GM12878 (cell line): ENCODE measurements at regions not wholly inside any gene's neighbourhood (a gene's known extent, or its start where the extent isn't known, plus 50 kb on each side); places are given as distances from the start of the nearest gene placed in this dataset.

ENCODE experiments used
- ATAC-seq: fragments of 200-7000 bp; cut with Tn5 transposase; 3 replicates; pipeline ENCODE4 v1.9.1; 2020; ENCODE audit warnings: mild to moderate bottlenecking, moderate library complexity
- BruUV-seq: library from RNA; stranded (reverse); fragments of 400-500 nt; replicated peaks from 2 replicates; lab custom pipeline; 2021; lab: Mats Ljungman, UMichigan
- CTCF ChIA-PET: fragments of 300-600 bp; sonication (Branson Sonifier 250); formaldehyde crosslinking; extraction: SDS; loops from one replicate; lab custom pipeline; 2021; ENCODE audit warnings: inconsistent platforms; lab: Yijun Ruan, JAX
- POLR2A ChIA-PET: fragments of 350-600 bp; formaldehyde crosslinking; extraction: SDS; loops from one replicate; lab custom pipeline; 2021; ENCODE audit warnings: inconsistent platforms; lab: Charles Lee
- RAD21 ChIA-PET: fragments of 300-600 bp; sonication (Branson Sonifier 250); formaldehyde crosslinking; loops from one replicate; lab custom pipeline; 2023; ENCODE audit warnings: antibody characterized with exemption; ENCODE audit not compliant: unreplicated experiment; lab: Charles Lee
- SMC1A ChIA-PET: fragments of 300-600 bp; sonication (Branson Sonifier 250); formaldehyde crosslinking; loops from one replicate; lab custom pipeline; 2023; ENCODE audit not compliant: unreplicated experiment, uncharacterized antibody; lab: Charles Lee
- DNase-seq: peaks from one replicate; pipeline ENCODE4 v3.0.0-alpha.2; 2011; ENCODE audit warnings: low read depth, low spot score
- FAIRE-seq: peaks from 3 replicates; lab custom pipeline; 2011; peaks lifted over from hg19 to GRCh38; lab: Jason Lieb, UNC
- H2AFZ ChIP-seq: 2 replicates; pipeline ENCODE4 v1.6.0; 2011; ENCODE audit warnings: low read depth, low read length, control low read depth; ENCODE audit not compliant: control insufficient read depth
- H3K27ac ChIP-seq: 2 replicates; pipeline ENCODE4 v1.5.1; 2011; ENCODE audit warnings: control low read depth; ENCODE audit not compliant: control insufficient read depth, insufficient read depth
- H3K27me3 ChIP-seq, 2 experiments: replicated peaks in 1 of 2; 2 replicates each; pipeline versions ENCODE4 v1.6.0 to v1.6.1; 2011; ENCODE audit warnings: low read length in 1 of 2; ENCODE audit not compliant: control insufficient read depth in 2 of 2, insufficient read depth in 2 of 2
- H3K36me3 ChIP-seq, 2 experiments: 2 replicates each; pipeline ENCODE4 v1.5.1; 2011; ENCODE audit warnings: low read length in 1 of 2; ENCODE audit not compliant: control insufficient read depth in 2 of 2, insufficient read depth in 2 of 2
- H3K4me1 ChIP-seq: 2 replicates; pipeline ENCODE4 v1.6.1; 2011; ENCODE audit warnings: mild to moderate bottlenecking, low read length, moderate library complexity, mixed read lengths; ENCODE audit not compliant: control insufficient read depth, insufficient read depth
- H3K4me2 ChIP-seq: 2 replicates; pipeline ENCODE4 v1.6.0; 2011; ENCODE audit warnings: control low read depth; ENCODE audit not compliant: control insufficient read depth, insufficient read depth
- H3K4me3 ChIP-seq: fragments of 200-600 bp; sonication (generic); 2 replicates; pipeline ENCODE4 v1.5.1; 2016
- H3K79me2 ChIP-seq: 2 replicates; pipeline ENCODE4 v1.6.0; 2011; ENCODE audit warnings: low read length; ENCODE audit not compliant: control insufficient read depth, insufficient read depth
- H3K9ac ChIP-seq: 2 replicates; pipeline ENCODE4 v1.8.0; 2011; ENCODE audit warnings: low read length, control low read depth, mixed read lengths; ENCODE audit not compliant: control insufficient read depth, insufficient read depth
- H3K9me3 ChIP-seq: replicated peaks from 3 replicates; pipeline ENCODE4 v1.5.1; 2011; ENCODE audit warnings: mild to moderate bottlenecking, low read length; ENCODE audit not compliant: control insufficient read depth, insufficient read depth
- H4K20me1 ChIP-seq: 2 replicates; pipeline ENCODE4 v1.6.0; 2011; ENCODE audit not compliant: control insufficient read depth, insufficient read depth
- RAD51 ChIP-seq: fragments of 450-650 bp; IDR thresholded peaks from 2 replicates; pipeline ENCODE4 v1.6.1; 2016; ENCODE audit warnings: moderate library complexity, mild to moderate bottlenecking, inconsistent platforms
- WGBS: methylation state at CpG from one replicate; pipeline ENCODE4 v1.1.6; 2016; ENCODE audit warnings: low lambda C conversion rate; ENCODE audit not compliant: insufficient replicate concordance, insufficient coverage; ENCODE audit errors: missing lambda C conversion rate; 5-methylcytosine and 5-hydroxymethylcytosine counted together
- in situ Hi-C: fragments of 300-500 bp; cut with MboI; formaldehyde crosslinking; loops from 9 replicates; pipeline ENCODE4 v1.14.3; 2018; ENCODE audit warnings: mixed read lengths
- intact Hi-C: fragments of 100-400 bp; cut with micrococcal nuclease; formaldehyde crosslinking; loops from one replicate; pipeline ENCODE4 v1.14.2; 2022; ENCODE audit not compliant: unreplicated experiment
- TF ChIP-seq, protein P1 (sequence below): fragments of 450-650 bp; formaldehyde crosslinking; IDR thresholded peaks from 2 replicates; pipeline ENCODE4 v1.4.0; 2022; ENCODE audit warnings: mild to moderate bottlenecking, moderate library complexity

DNA sequence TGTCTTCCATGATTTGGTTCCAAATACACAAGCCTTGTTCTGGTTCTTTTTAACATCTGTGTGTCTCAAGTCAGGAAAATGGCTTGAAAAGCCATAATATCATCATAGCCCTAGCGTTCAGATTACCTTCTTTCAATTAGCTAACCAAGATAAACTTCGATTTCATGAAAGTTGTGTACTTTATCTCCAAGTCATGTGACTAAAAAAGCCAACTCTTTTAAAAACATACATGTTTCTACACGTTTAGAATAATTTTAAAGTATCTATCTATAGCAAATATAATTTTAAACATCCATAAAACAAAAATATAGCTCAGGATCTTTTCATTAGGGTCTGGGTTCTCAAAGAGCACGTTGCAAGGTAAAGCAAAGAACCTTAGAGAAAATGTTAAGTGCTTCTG is 261.1 kb downstream of the PRL start:
- Histone ChIP-seq H3K4me1 (no peaks in the 10 kb centered on the region; the same call in 1 of the 2 replicates), H3K4me3 (no peak overlapping the region), H2AFZ (no peak overlapping the region), H4K20me1 (no peaks in the 10 kb centered on the region), H3K79me2 (no peaks in the 10 kb centered on the region), H3K36me3 (no peaks in the 10 kb centered on the region), H3K27me3 (no peaks in the 10 kb centered on the region)
- in situ Hi-C loops, result no loop called here
- BruUV-seq, result no TSS peak
- POLR2A ChIA-PET, result interaction anchor here (0.6 to 1.5 kb wide), 6 partner anchors 10 to 441 kb away, joined by 3 to 8 read pairs (median 4); no protein-coding TSS in a partner anchor
- 49% methylated on average over 4 of the region's 4 CpGs for whole genome bisulfite sequencing
- RAD21 ChIA-PET, result interaction anchor here (1.2 to 3.5 kb wide), 3 partner anchors 10 to 439 kb away, joined by 4 to 40 read pairs (median 4); no protein-coding TSS in a partner anchor
- intact Hi-C loops, result no loop called here
- SMC1A ChIA-PET, result interaction anchor here (0.9 to 3.5 kb wide), 8 partner anchors 9 to 852 kb away, joined by 3 to 55 read pairs (median 5); no protein-coding TSS in a partner anchor
- no peak for FAIRE-seq
- TF ChIP-seq, protein P1, sequence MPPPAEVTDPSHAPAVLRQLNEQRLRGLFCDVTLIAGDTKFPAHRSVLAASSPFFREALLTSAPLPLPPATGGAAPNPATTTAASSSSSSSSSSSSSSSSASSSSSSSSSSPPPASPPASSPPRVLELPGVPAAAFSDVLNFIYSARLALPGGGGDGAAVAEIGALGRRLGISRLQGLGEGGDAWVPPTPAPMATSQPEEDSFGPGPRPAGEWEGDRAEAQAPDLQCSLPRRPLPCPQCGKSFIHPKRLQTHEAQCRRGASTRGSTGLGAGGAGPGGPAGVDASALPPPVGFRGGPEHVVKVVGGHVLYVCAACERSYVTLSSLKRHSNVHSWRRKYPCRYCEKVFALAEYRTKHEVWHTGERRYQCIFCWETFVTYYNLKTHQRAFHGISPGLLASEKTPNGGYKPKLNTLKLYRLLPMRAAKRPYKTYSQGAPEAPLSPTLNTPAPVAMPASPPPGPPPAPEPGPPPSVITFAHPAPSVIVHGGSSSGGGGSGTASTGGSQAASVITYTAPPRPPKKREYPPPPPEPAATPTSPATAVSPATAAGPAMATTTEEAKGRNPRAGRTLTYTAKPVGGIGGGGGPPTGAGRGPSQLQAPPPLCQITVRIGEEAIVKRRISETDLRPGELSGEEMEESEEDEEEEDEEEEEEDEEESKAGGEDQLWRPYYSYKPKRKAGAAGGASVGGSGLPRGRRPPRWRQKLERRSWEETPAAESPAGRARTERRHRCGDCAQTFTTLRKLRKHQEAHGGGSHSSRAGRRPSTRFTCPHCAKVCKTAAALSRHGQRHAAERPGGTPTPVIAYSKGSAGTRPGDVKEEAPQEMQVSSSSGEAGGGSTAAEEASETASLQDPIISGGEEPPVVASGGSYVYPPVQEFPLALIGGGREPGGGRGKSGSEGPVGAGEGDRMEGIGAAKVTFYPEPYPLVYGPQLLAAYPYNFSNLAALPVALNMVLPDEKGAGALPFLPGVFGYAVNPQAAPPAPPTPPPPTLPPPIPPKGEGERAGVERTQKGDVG (CRISPR knock-in tag), result no peak
- peak; percentile 61 for TF ChIP-seq RAD51
- TF ChIP-seq, all 136 proteins: peak for 1
- 0 out of 3 replicates have a peak, but pooled peaks cover 1% of the 10 kb centered on the region for H3K9me3 ChIP-seq
- no peak overlapping the region for H3K4me2 ChIP-seq
- H3K27ac ChIP-seq, result no peak overlapping the region
- H3K9ac ChIP-seq, result no peak overlapping the region
- no peak for ATAC-seq
- no peak for DNase-seq
- CTCF ChIA-PET, result interaction anchor here (0.7 to 1.4 kb wide), 4 partner anchors 8 to 292 kb away, joined by 3 to 6 read pairs (median 5); no protein-coding TSS in a partner anchor
